ENCODE measurements at regions not wholly inside any gene's neighbourhood (a gene's known extent, or its start where the extent isn't known, plus 50 kb on each side); places are given as distances from the start of the nearest gene placed in this dataset.

DNA sequence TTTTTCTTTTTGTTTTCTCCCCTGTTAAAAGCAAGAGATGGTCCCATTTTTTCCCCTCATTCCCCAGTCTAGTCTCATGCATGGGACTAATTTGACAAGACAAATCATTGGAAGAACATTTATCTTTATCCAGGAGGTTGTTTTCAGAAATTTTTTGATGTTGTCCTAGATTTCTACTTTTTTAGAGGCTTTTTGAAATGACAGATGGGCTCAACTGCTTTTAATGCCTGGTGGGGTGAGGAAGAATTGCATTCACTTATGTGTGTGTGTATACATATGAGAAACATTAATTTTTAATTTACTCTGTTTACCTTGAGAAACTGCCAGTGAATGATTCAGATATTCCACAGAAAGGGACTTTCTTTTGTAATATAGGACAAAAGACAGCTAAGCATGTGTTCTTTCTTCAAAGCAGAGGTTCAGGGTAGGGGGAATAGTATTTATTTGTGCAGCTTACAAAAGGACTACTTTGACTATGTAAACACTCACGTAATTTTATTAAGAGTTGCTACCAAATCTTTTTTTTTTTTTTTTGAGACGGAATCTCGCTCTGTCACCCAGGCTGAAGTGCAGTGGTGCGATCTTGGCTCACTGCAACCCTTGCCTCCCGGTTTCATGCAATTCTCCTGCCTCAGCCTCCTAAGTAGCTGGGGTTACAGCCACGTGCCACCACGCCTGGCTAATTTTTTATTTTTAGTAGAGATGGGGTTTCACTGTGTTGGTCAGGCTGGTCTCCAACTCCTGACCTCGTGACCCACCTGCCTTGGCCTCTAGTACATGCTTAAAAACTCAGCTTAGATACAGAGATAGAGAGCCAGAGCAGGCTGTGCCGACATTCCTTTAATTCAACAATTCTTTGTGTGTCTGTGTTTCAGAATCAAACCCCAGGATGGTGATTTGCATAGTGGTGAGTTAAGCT is 130.1 kb upstream of the RARB start:
- DNase-seq = no peak
- ChIA-PET POLR2A (no interaction called here), CTCF (no interaction called here)
- Histone ChIP-seq H3K27ac (ENCODE audit: insufficient read depth in 1 of 2, low read depth in 1 of 2, low read length in 2 of 2, poor library complexity in 1 of 2, severe bottlenecking in 2 of 2) (no peak overlapping the region), H3K4me3 (ENCODE audit: control insufficient read depth in 1 of 7, extremely low read depth in 1 of 7, insufficient read depth in 4 of 7, low read depth in 2 of 7, low read length in 6 of 7) (no peak overlapping the region), H3K4me1 (ENCODE audit: control extremely low read depth in 1 of 4, control insufficient read depth in 4 of 4, insufficient read depth in 4 of 4, low read length in 3 of 4) (peaks cover 0 to 6% (median 0%) of the 10 kb centered on the region in 4 experiments), H3K36me3 (ENCODE audit: control insufficient read depth in 4 of 4, insufficient read depth in 4 of 4, low read length in 3 of 4) (no peaks in the 10 kb centered on the region), H3K9me3 (ENCODE audit: control extremely low read depth in 1 of 5, control insufficient read depth in 4 of 5, insufficient read depth in 2 of 5, low read depth in 1 of 5, low read length in 4 of 5) (no peaks in the 10 kb centered on the region), H3K27me3 (replicated peaks in 2 of 5; ENCODE audit: control insufficient read depth in 4 of 5, insufficient read depth in 5 of 5, low read length in 4 of 5) (no peaks in the 10 kb centered on the region)
- 94% methylated on average over 5 of the region's 9 CpGs for WGBS (ENCODE audit: insufficient coverage)

DNA sequence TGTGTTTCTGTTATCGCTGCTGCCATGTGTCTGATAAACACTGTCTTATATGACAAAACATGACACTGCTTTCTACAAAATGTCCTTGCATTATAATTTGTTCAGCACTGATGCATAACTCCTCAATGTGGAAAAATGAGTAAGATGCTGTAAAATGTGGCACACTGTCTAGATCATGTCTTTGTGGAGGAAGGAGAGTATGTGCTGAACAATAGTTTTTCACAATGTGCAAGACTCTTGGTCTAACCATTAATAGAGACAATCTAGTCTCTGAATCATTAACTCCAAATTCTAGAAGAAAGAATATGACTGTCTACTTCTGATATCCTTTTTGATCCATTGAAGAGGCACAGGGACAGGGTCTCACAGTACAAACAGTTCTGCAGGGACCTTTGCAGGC is 127.9 kb upstream of the RARB start:
- DNase-seq = no peak
- H3K36me3 ChIP-seq (ENCODE audit: control insufficient read depth in 4 of 4, insufficient read depth in 4 of 4, low read length in 3 of 4) = no peaks in the 10 kb centered on the region
- H3K27me3 ChIP-seq (replicated peaks in 2 of 5; ENCODE audit: control insufficient read depth in 4 of 5, insufficient read depth in 5 of 5, low read length in 4 of 5) = no peaks in the 10 kb centered on the region
- WGBS (ENCODE audit: insufficient coverage) = no CpG with 5 or more reads among the region's 1 CpG
- ChIA-PET POLR2A (no interaction called here), CTCF (no interaction called here)
- H3K27ac ChIP-seq (ENCODE audit: insufficient read depth in 1 of 2, low read depth in 1 of 2, low read length in 2 of 2, poor library complexity in 1 of 2, severe bottlenecking in 2 of 2) = no peak overlapping the region
- H3K4me3 ChIP-seq (ENCODE audit: control insufficient read depth in 1 of 7, extremely low read depth in 1 of 7, insufficient read depth in 4 of 7, low read depth in 2 of 7, low read length in 6 of 7) = no peak overlapping the region
- H3K4me1 ChIP-seq (ENCODE audit: control extremely low read depth in 1 of 4, control insufficient read depth in 4 of 4, insufficient read depth in 4 of 4, low read length in 3 of 4) = no peaks in the 10 kb centered on the region
- no peaks in the 10 kb centered on the region for H3K9me3 ChIP-seq (ENCODE audit: control extremely low read depth in 1 of 5, control insufficient read depth in 4 of 5, insufficient read depth in 2 of 5, low read depth in 1 of 5, low read length in 4 of 5)

GRCh38 chr3:25304916-25305315 is 123.1 kb upstream of the RARB start:
- Histone ChIP-seq H3K27ac (ENCODE audit: insufficient read depth in 1 of 2, low read depth in 1 of 2, low read length in 2 of 2, poor library complexity in 1 of 2, severe bottlenecking in 2 of 2) (no peak overlapping the region), H3K4me3 (ENCODE audit: control insufficient read depth in 1 of 7, extremely low read depth in 1 of 7, insufficient read depth in 4 of 7, low read depth in 2 of 7, low read length in 6 of 7) (no peak overlapping the region), H3K9me3 (ENCODE audit: control extremely low read depth in 1 of 5, control insufficient read depth in 4 of 5, insufficient read depth in 2 of 5, low read depth in 1 of 5, low read length in 4 of 5) (no peaks in the 10 kb centered on the region), H3K27me3 (replicated peaks in 2 of 5; ENCODE audit: control insufficient read depth in 4 of 5, insufficient read depth in 5 of 5, low read length in 4 of 5) (no peaks in the 10 kb centered on the region), H3K4me1 (ENCODE audit: control extremely low read depth in 1 of 4, control insufficient read depth in 4 of 4, insufficient read depth in 4 of 4, low read length in 3 of 4) (no peaks in the 10 kb centered on the region), H3K36me3 (ENCODE audit: control insufficient read depth in 4 of 4, insufficient read depth in 4 of 4, low read length in 3 of 4) (no peaks in the 10 kb centered on the region)
- POLR2A ChIA-PET = no interaction called here
- no peak for DNase-seq
- CTCF ChIA-PET = no interaction called here
- no CpG with 5 or more reads among the region's 2 CpGs for WGBS (ENCODE audit: insufficient coverage)

GRCh38 chr3:25306066-25306465 is 122.0 kb upstream of the RARB start:
- no peak for DNase-seq
- Histone ChIP-seq H3K27me3 (replicated peaks in 2 of 5; ENCODE audit: control insufficient read depth in 4 of 5, insufficient read depth in 5 of 5, low read length in 4 of 5) (no peaks in the 10 kb centered on the region), H3K27ac (ENCODE audit: insufficient read depth in 1 of 2, low read depth in 1 of 2, low read length in 2 of 2, poor library complexity in 1 of 2, severe bottlenecking in 2 of 2) (no peak overlapping the region), H3K36me3 (ENCODE audit: control insufficient read depth in 4 of 4, insufficient read depth in 4 of 4, low read length in 3 of 4) (no peaks in the 10 kb centered on the region), H3K4me1 (ENCODE audit: control extremely low read depth in 1 of 4, control insufficient read depth in 4 of 4, insufficient read depth in 4 of 4, low read length in 3 of 4) (no peaks in the 10 kb centered on the region), H3K4me3 (ENCODE audit: control insufficient read depth in 1 of 7, extremely low read depth in 1 of 7, insufficient read depth in 4 of 7, low read depth in 2 of 7, low read length in 6 of 7) (no peak overlapping the region), H3K9me3 (ENCODE audit: control extremely low read depth in 1 of 5, control insufficient read depth in 4 of 5, insufficient read depth in 2 of 5, low read depth in 1 of 5, low read length in 4 of 5) (no peaks in the 10 kb centered on the region)
- CTCF ChIA-PET = no interaction called here
- WGBS (ENCODE audit: insufficient coverage) = 64% methylated on average over 4 of the region's 5 CpGs
- POLR2A ChIA-PET = no interaction called here

GRCh38 chr3:25306705-25307104 is 121.4 kb upstream of the RARB start:
- H3K4me1 ChIP-seq (ENCODE audit: control extremely low read depth in 1 of 4, control insufficient read depth in 4 of 4, insufficient read depth in 4 of 4, low read length in 3 of 4) = no peaks in the 10 kb centered on the region
- no peak overlapping the region for H3K4me3 ChIP-seq (ENCODE audit: control insufficient read depth in 1 of 7, extremely low read depth in 1 of 7, insufficient read depth in 4 of 7, low read depth in 2 of 7, low read length in 6 of 7)
- ChIA-PET CTCF (no interaction called here), POLR2A (no interaction called here)
- no peak for DNase-seq
- no peaks in the 10 kb centered on the region for H3K9me3 ChIP-seq (ENCODE audit: control extremely low read depth in 1 of 5, control insufficient read depth in 4 of 5, insufficient read depth in 2 of 5, low read depth in 1 of 5, low read length in 4 of 5)
- WGBS (ENCODE audit: insufficient coverage) = no CpG with 5 or more reads among the region's 2 CpGs
- H3K36me3 ChIP-seq (ENCODE audit: control insufficient read depth in 4 of 4, insufficient read depth in 4 of 4, low read length in 3 of 4) = no peaks in the 10 kb centered on the region
- no peaks in the 10 kb centered on the region for H3K27me3 ChIP-seq (replicated peaks in 2 of 5; ENCODE audit: control insufficient read depth in 4 of 5, insufficient read depth in 5 of 5, low read length in 4 of 5)
- H3K27ac ChIP-seq (ENCODE audit: insufficient read depth in 1 of 2, low read depth in 1 of 2, low read length in 2 of 2, poor library complexity in 1 of 2, severe bottlenecking in 2 of 2) = no peak overlapping the region

GRCh38 chr3:25313286-25313685 is 114.8 kb upstream of the RARB start:
- no peaks in the 10 kb centered on the region for H3K27me3 ChIP-seq (replicated peaks in 2 of 5; ENCODE audit: control insufficient read depth in 4 of 5, insufficient read depth in 5 of 5, low read length in 4 of 5)
- POLR2A ChIA-PET = no interaction called here
- CTCF ChIA-PET = no interaction called here
- no peaks in the 10 kb centered on the region for H3K4me1 ChIP-seq (ENCODE audit: control extremely low read depth in 1 of 4, control insufficient read depth in 4 of 4, insufficient read depth in 4 of 4, low read length in 3 of 4)
- no peak overlapping the region for H3K4me3 ChIP-seq (ENCODE audit: control insufficient read depth in 1 of 7, extremely low read depth in 1 of 7, insufficient read depth in 4 of 7, low read depth in 2 of 7, low read length in 6 of 7)
- no peaks in the 10 kb centered on the region for H3K9me3 ChIP-seq (ENCODE audit: control extremely low read depth in 1 of 5, control insufficient read depth in 4 of 5, insufficient read depth in 2 of 5, low read depth in 1 of 5, low read length in 4 of 5)
- no peak for DNase-seq
- no peaks in the 10 kb centered on the region for H3K36me3 ChIP-seq (ENCODE audit: control insufficient read depth in 4 of 4, insufficient read depth in 4 of 4, low read length in 3 of 4)
- 100% methylated on average over 1 of the region's 2 CpGs for WGBS (ENCODE audit: insufficient coverage)
- no peak overlapping the region for H3K27ac ChIP-seq (ENCODE audit: insufficient read depth in 1 of 2, low read depth in 1 of 2, low read length in 2 of 2, poor library complexity in 1 of 2, severe bottlenecking in 2 of 2)

GRCh38 chr3:25324954-25325655 is 103.0 kb upstream of the RARB start:
- no peak overlapping the region for H3K27ac ChIP-seq (ENCODE audit: insufficient read depth in 1 of 2, low read depth in 1 of 2, low read length in 2 of 2, poor library complexity in 1 of 2, severe bottlenecking in 2 of 2)
- no peak for DNase-seq
- CTCF ChIA-PET = no interaction called here
- POLR2A ChIA-PET = no interaction called here
- no peaks in the 10 kb centered on the region for H3K27me3 ChIP-seq (replicated peaks in 2 of 5; ENCODE audit: control insufficient read depth in 4 of 5, insufficient read depth in 5 of 5, low read length in 4 of 5)
- H3K36me3 ChIP-seq (ENCODE audit: control insufficient read depth in 4 of 4, insufficient read depth in 4 of 4, low read length in 3 of 4) = no peaks in the 10 kb centered on the region
- H3K9me3 ChIP-seq (ENCODE audit: control extremely low read depth in 1 of 5, control insufficient read depth in 4 of 5, insufficient read depth in 2 of 5, low read depth in 1 of 5, low read length in 4 of 5) = peaks cover 0 to 2% (median 0%) of the 10 kb centered on the region in 5 experiments
- 83% methylated on average over 3 of the region's 7 CpGs for WGBS (ENCODE audit: insufficient coverage)
- no peaks in the 10 kb centered on the region for H3K4me1 ChIP-seq (ENCODE audit: control extremely low read depth in 1 of 4, control insufficient read depth in 4 of 4, insufficient read depth in 4 of 4, low read length in 3 of 4)
- H3K4me3 ChIP-seq (ENCODE audit: control insufficient read depth in 1 of 7, extremely low read depth in 1 of 7, insufficient read depth in 4 of 7, low read depth in 2 of 7, low read length in 6 of 7) = no peak overlapping the region
